NT2/D1 (cell line): ENCODE measurements at regions not wholly inside any gene's neighbourhood (a gene's known extent, or its start where the extent isn't known, plus 50 kb on each side); places are given as distances from the start of the nearest gene placed in this dataset.

Experiments
- DNase-seq: peaks from one replicate; pipeline ENCODE4 v3.0.0-alpha.2; 2011; ENCODE audit warnings: low read depth, low spot score
- H3K27me3 ChIP-seq: 2 replicates; pipeline ENCODE4 v1.6.0; 2011; ENCODE audit warnings: mild to moderate bottlenecking; ENCODE audit not compliant: insufficient read length, insufficient read depth
- H3K36me3 ChIP-seq: 2 replicates; pipeline ENCODE4 v1.6.1; 2011; ENCODE audit warnings: mild to moderate bottlenecking, low read length, mixed read lengths; ENCODE audit not compliant: insufficient read depth, insufficient read length
- H3K4me1 ChIP-seq: 2 replicates; pipeline ENCODE4 v1.5.1; 2011; ENCODE audit not compliant: insufficient read depth, insufficient read length
- H3K4me3 ChIP-seq: 2 replicates; pipeline ENCODE4 v1.5.1; 2011; ENCODE audit warnings: low read depth; ENCODE audit not compliant: insufficient read length
- H3K9ac ChIP-seq: 2 replicates; pipeline ENCODE4 v1.6.0; 2011; ENCODE audit warnings: low read depth; ENCODE audit not compliant: insufficient read length
- H3K9me3 ChIP-seq: 2 replicates; pipeline ENCODE4 v1.5.1; 2011; ENCODE audit warnings: mild to moderate bottlenecking, low read length; ENCODE audit not compliant: insufficient read depth
- SUZ12 ChIP-seq: IDR thresholded peaks from 2 replicates; pipeline ENCODE4 v1.6.1; 2011; ENCODE audit not compliant: insufficient read length, insufficient read depth; ENCODE audit errors: extremely low read depth
- YY1 ChIP-seq: IDR thresholded peaks from 2 replicates; pipeline ENCODE4 v1.6.1; 2011; ENCODE audit not compliant: insufficient read length, insufficient read depth
- ZNF274 ChIP-seq: IDR thresholded peaks from 2 replicates; pipeline ENCODE4 v1.6.1; 2011; ENCODE audit warnings: mild to moderate bottlenecking, low read depth, low read length

DNA sequence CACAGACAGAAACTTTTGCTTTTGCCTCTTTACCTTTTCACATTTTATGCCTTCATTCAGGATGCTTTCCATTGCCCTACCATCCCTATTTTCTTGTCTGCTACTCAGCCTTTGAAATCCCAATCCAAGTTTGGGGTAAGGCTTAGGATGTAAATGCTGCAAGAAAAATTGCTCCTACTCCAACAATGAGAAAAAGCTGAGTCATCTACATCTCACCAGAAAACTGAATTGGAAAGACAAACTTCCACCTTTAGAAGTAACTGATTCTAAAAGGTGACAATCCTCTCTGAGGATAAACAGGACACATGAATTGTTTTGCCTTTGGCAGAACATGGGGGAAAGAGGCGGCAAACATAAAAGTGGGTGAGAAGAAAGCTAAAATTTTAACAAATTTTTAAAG, 295.6 kb downstream of the NR2F1-AS1 start:
- no peak for DNase-seq
- TF ChIP-seq YY1, result no peak
- TF ChIP-seq ZNF274, result no peak
- TF ChIP-seq SUZ12, result no peak
- Histone ChIP-seq H3K9me3 (peaks cover 5% of the 10 kb centered on the region; the same call in 1 of the 2 replicates), H3K27me3 (no peaks in the 10 kb centered on the region), H3K9ac (no peak overlapping the region), H3K4me3 (no peak overlapping the region), H3K4me1 (no peaks in the 10 kb centered on the region), H3K36me3 (no peaks in the 10 kb centered on the region)

DNA sequence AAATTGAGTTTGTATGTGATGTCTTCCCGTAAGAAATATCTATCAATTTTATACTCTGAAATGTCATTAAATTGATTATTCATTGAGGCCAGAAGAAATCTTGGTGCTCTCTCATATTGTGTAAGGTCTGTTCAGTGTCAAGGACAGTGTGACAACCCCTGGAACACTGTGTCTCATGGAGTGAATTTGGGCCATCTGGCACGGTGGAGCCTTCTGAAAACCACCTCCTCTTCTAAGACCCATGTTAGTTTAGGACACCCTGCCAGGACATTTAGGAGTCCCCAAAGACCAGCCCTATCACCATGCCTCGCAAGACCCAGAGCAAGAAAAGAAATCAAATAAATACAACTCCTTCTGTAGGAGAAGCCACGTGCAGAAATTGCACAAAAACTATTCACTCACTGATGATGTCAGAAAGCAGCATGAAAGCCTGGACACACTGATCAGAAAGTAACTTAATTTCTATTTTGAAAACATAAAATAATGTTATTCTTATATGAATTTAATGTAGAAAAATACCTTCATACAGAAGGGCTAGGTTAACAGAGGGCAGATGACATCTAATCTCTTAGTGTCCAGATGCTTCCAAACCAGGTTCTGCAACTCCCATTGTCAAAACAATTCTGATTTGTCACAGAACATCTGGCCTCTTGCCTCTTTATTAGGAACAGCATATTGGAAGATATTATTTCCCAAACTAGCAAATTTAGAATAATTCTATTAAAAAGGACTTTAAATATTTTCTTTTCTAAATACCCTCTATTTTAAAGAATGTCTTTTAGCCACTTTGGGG, 298.8 kb downstream of the NR2F1-AS1 start:
- H3K27me3 ChIP-seq, result no peaks in the 10 kb centered on the region
- H3K36me3 ChIP-seq, result no peaks in the 10 kb centered on the region
- no peak overlapping the region for H3K9ac ChIP-seq
- no peak for DNase-seq
- peaks cover 5% of the 10 kb centered on the region; the same call in 1 of the 2 replicates for H3K9me3 ChIP-seq
- H3K4me3 ChIP-seq, result no peak overlapping the region
- no peak for TF ChIP-seq ZNF274
- TF ChIP-seq SUZ12, result no peak
- no peak for TF ChIP-seq YY1
- no peaks in the 10 kb centered on the region for H3K4me1 ChIP-seq

DNA sequence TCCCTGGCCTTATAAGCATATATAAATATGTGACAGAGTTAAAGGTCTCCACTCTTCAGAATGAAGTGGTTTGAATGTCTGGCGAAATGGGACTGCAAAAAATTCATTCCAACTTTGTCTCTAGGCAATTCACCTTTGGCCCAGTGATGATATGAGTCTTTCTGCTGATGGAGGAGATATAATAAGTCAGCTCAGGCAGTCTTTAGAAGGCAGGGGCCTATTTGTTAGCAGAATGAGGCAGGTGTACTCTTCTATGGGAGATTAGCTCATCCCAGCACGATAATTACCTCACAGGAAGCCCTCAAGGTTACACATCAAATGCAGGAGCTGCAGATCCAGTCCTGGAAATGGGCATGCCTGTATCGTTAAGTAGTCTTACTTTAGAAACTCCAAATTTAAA, 300.5 kb downstream of the NR2F1-AS1 start:
- TF ChIP-seq ZNF274 (no peak), SUZ12 (no peak), YY1 (no peak)
- Histone ChIP-seq H3K4me3 (no peak overlapping the region), H3K4me1 (no peaks in the 10 kb centered on the region), H3K9me3 (no peaks in the 10 kb centered on the region), H3K27me3 (no peaks in the 10 kb centered on the region), H3K36me3 (no peaks in the 10 kb centered on the region), H3K9ac (no peak overlapping the region)
- DNase-seq, result no peak

DNA sequence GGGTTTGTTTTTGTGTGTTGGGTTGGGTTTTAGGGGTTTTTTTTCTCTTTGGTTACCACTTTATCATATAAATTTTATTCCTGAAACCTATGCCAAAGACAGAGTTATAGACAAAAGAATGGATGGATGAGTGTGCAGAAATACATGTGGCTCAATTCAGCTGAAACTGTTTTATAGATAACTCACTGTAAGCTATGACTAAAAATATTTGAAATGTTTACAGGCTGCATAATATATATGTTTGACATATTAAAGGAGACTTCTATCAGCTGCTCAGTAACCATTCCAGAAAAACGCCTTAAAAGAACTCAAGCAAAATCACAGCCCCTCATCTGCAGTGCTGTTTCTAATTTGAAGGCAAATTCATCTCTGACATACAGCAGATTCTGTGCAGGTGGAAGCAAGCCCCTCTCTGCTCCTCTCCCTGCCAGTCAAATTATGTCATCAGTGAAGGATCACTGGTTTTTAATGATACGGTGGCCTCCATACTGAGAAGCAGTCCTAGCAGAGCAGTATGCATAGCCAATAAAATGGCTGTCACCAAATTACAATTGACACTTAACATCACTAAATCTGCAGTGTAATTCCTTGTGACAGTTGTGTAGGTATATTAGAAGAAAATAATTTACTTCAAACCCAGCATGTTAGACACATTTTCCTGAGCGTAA, 301.6 kb downstream of the NR2F1-AS1 start:
- H3K9ac ChIP-seq, result no peak overlapping the region
- no peaks in the 10 kb centered on the region for H3K9me3 ChIP-seq
- H3K36me3 ChIP-seq, result no peaks in the 10 kb centered on the region
- H3K27me3 ChIP-seq, result no peaks in the 10 kb centered on the region
- no peak for TF ChIP-seq SUZ12
- TF ChIP-seq YY1, result no peak
- TF ChIP-seq ZNF274, result no peak
- no peaks in the 10 kb centered on the region for H3K4me1 ChIP-seq
- no peak for DNase-seq
- H3K4me3 ChIP-seq, result no peak overlapping the region

DNA sequence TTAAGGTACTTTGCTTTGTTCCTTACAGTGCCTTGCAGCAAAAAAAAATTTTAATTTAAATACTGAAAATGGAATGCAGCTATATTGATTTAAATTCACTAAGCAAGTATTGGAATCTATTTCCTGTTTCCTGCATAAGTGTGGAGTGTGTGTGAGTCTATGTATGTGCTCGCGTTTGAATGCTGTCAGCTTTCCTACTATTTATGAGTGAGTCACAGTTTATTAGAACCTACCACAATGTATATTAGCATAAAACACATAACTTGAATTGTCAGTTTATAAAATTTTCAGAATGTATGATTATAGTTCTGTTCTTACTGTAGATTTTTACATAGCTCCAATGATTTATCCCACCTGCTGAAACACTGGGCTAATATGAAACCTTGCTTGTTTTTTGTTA, 302.1 kb downstream of the NR2F1-AS1 start:
- no peaks in the 10 kb centered on the region for H3K36me3 ChIP-seq
- TF ChIP-seq YY1 (no peak), SUZ12 (no peak), ZNF274 (no peak)
- no peak for DNase-seq
- no peaks in the 10 kb centered on the region for H3K4me1 ChIP-seq
- H3K27me3 ChIP-seq, result no peaks in the 10 kb centered on the region
- H3K9me3 ChIP-seq, result no peaks in the 10 kb centered on the region
- H3K4me3 ChIP-seq, result no peak overlapping the region
- no peak overlapping the region for H3K9ac ChIP-seq

DNA sequence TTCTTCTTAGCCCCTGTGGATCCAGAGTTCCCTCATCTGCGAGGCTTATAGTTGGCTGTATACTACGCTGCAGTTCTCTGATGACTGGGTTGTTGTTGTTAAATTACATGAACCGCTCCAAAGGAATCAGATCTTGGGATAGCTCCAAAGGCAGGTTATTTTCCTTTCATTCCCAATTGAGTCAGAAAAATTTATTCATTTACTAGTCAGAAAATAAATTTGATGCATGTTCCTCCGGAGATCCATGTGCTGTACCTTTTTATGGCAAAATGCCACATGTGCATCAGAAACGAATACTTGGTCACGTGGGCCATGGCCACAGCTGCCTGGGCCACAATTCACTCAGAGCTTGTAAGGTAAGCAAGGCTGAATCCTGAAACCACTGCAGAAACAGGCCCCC, 304.0 kb downstream of the NR2F1-AS1 start:
- TF ChIP-seq YY1 (no peak), ZNF274 (no peak), SUZ12 (no peak)
- Histone ChIP-seq H3K4me3 (no peak overlapping the region), H3K4me1 (no peaks in the 10 kb centered on the region), H3K27me3 (no peaks in the 10 kb centered on the region), H3K36me3 (no peaks in the 10 kb centered on the region), H3K9me3 (peaks cover 6% of the 10 kb centered on the region; the same call in 1 of the 2 replicates), H3K9ac (no peak overlapping the region)
- DNase-seq, result no peak

DNA sequence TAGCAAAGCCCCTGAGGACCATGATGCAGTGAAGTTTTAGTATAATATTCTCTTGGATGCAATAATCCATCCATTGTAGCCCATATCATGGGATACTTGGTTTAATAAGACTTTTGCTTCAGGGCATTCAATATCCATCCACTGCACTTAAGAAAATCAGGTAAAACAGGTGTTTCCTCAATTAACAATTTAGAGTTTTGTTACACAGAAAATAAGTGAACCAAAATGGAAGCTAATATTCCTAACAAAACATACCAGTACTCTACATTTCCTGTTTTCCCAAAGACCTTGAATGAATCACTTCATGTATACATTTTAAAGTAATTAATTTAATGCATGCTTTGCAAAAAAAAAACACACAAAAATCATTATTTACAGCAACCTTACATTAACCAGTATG, 305.6 kb downstream of the NR2F1-AS1 start:
- Histone ChIP-seq H3K36me3 (no peaks in the 10 kb centered on the region), H3K4me1 (no peaks in the 10 kb centered on the region), H3K4me3 (no peak overlapping the region), H3K9ac (no peak overlapping the region), H3K9me3 (peaks cover 6% of the 10 kb centered on the region; the same call in 1 of the 2 replicates), H3K27me3 (no peaks in the 10 kb centered on the region)
- TF ChIP-seq YY1, result no peak
- TF ChIP-seq ZNF274, result no peak
- TF ChIP-seq SUZ12, result no peak
- DNase-seq, result no peak
